H9 (cell line): ENCODE measurements at regions not wholly inside any gene's neighbourhood (a gene's known extent, or its start where the extent isn't known, plus 50 kb on each side); places are given as distances from the start of the nearest gene placed in this dataset.
A peak's percentile ranks its signal among the peaks of the same experiment; 100 is the strongest.

ENCODE experiments used
- DNase-seq: peaks from one replicate; pipeline ENCODE4 v3.0.0-alpha.2; 2017
- H2AFZ ChIP-seq: one replicate; pipeline ENCODE4 v1.6.1; 2013; ENCODE audit warnings: mild to moderate bottlenecking, low read length, control low read depth, moderate library complexity
- H2AK5ac ChIP-seq: 2 replicates; pipeline ENCODE4 v1.6.1; 2013; ENCODE audit warnings: low read length, control low read depth, mixed read lengths; ENCODE audit not compliant: insufficient read length
- H2BK120ac ChIP-seq: one replicate; pipeline ENCODE4 v1.6.1; 2013; ENCODE audit warnings: low read depth, mild to moderate bottlenecking, low read length, control low read depth, inconsistent platforms; ENCODE audit not compliant: poor library complexity, severe bottlenecking
- H2BK12ac ChIP-seq: 2 replicates; pipeline ENCODE4 v1.6.1; 2013; ENCODE audit warnings: low read length, control low read depth, mixed read lengths, low read depth; ENCODE audit not compliant: insufficient read length
- H2BK15ac ChIP-seq: 2 replicates; pipeline ENCODE4 v1.6.1; 2013; ENCODE audit warnings: low read depth, low read length, control low read depth
- H2BK20ac ChIP-seq: one replicate; pipeline ENCODE4 v1.6.1; 2013; ENCODE audit warnings: low read depth, mild to moderate bottlenecking, low read length, control low read depth, inconsistent platforms; ENCODE audit not compliant: poor library complexity, severe bottlenecking
- H2BK5ac ChIP-seq: 2 replicates; pipeline ENCODE4 v1.6.1; 2013; ENCODE audit warnings: low read length, control low read depth, mixed read lengths; ENCODE audit not compliant: insufficient read length
- H3K14ac ChIP-seq: 2 replicates; pipeline ENCODE4 v1.6.1; 2013; ENCODE audit warnings: low read length, control low read depth; ENCODE audit not compliant: insufficient read depth
- H3K18ac ChIP-seq: 2 replicates; pipeline ENCODE4 v1.6.1; 2013; ENCODE audit warnings: low read depth, mild to moderate bottlenecking, mixed read lengths, low read length, control low read depth; ENCODE audit not compliant: insufficient read length
- H3K23ac ChIP-seq: 2 replicates; pipeline ENCODE4 v1.6.1; 2013; ENCODE audit warnings: low read length, control low read depth, mixed read lengths, low read depth; ENCODE audit not compliant: insufficient read length
- H3K23me2 ChIP-seq: 2 replicates; pipeline ENCODE4 v1.6.1; 2013; ENCODE audit warnings: low read depth, mild to moderate bottlenecking, mixed read lengths, low read length, control low read depth; ENCODE audit not compliant: insufficient read length, poor library complexity, severe bottlenecking
- H3K27ac ChIP-seq: 2 replicates; pipeline ENCODE4 v1.5.1; 2013; ENCODE audit warnings: low read length, control low read depth, mixed read lengths, low read depth; ENCODE audit not compliant: insufficient read length
- H3K27me3 ChIP-seq: 2 replicates; pipeline ENCODE4 v1.6.1; 2013; ENCODE audit warnings: low read length, control low read depth, inconsistent platforms; ENCODE audit not compliant: insufficient read depth
- H3K4ac ChIP-seq: 2 replicates; pipeline ENCODE4 v1.6.1; 2013; ENCODE audit warnings: low read depth, mild to moderate bottlenecking, control low read depth, inconsistent platforms, low read length, moderate library complexity
- H3K4me1 ChIP-seq: 2 replicates; pipeline ENCODE4 v1.6.1; 2013; ENCODE audit warnings: low read length, control low read depth, inconsistent platforms; ENCODE audit not compliant: insufficient read depth
- H3K4me2 ChIP-seq: 2 replicates; pipeline ENCODE4 v1.6.1; 2013; ENCODE audit warnings: low read length, control low read depth, mixed read lengths; ENCODE audit not compliant: insufficient read length, insufficient read depth
- H3K56ac ChIP-seq: 2 replicates; pipeline ENCODE4 v1.6.1; 2013; ENCODE audit warnings: low read depth, mild to moderate bottlenecking, mixed read lengths, low read length, control low read depth; ENCODE audit not compliant: insufficient read length
- H3K79me1 ChIP-seq: 2 replicates; pipeline ENCODE4 v1.6.1; 2013; ENCODE audit warnings: low read depth, mild to moderate bottlenecking, moderate library complexity, low read length, control low read depth, inconsistent platforms; ENCODE audit not compliant: insufficient read depth, poor library complexity, severe bottlenecking
- H3K79me2 ChIP-seq: 2 replicates; pipeline ENCODE4 v1.6.1; 2013; ENCODE audit warnings: low read length, control low read depth, inconsistent platforms; ENCODE audit not compliant: insufficient read depth
- H3K9ac ChIP-seq: 2 replicates; pipeline ENCODE4 v1.6.1; 2013; ENCODE audit warnings: low read length, control low read depth, mixed read lengths; ENCODE audit not compliant: insufficient read length; ENCODE audit errors: extremely low read depth
- H3K9me3 ChIP-seq: one replicate; pipeline ENCODE4 v1.6.1; 2013; ENCODE audit warnings: low read depth, low read length, inconsistent platforms; ENCODE audit not compliant: control insufficient read depth
- H3T11ph ChIP-seq: one replicate; pipeline ENCODE4 v1.6.1; 2013; ENCODE audit warnings: mild to moderate bottlenecking, low read length, control low read depth, inconsistent platforms
- H4K20me1 ChIP-seq: one replicate; pipeline ENCODE4 v1.6.1; 2013; ENCODE audit not compliant: control insufficient read depth, insufficient read length, insufficient read depth
- H4K5ac ChIP-seq: 2 replicates; pipeline ENCODE4 v1.6.1; 2013; ENCODE audit warnings: low read depth, mild to moderate bottlenecking, mixed read lengths, low read length, control low read depth; ENCODE audit not compliant: insufficient read length
- H4K8ac ChIP-seq: replicated peaks from 2 replicates; pipeline ENCODE4 v1.6.1; 2013; ENCODE audit warnings: low read length, control low read depth, mixed read lengths, low read depth; ENCODE audit not compliant: insufficient read length
- H4K91ac ChIP-seq: 2 replicates; pipeline ENCODE4 v1.6.1; 2013; ENCODE audit warnings: low read depth, mild to moderate bottlenecking, moderate library complexity, mixed read lengths, low read length, control low read depth; ENCODE audit not compliant: insufficient read length
- H3K27ac Mint-ChIP-seq, 3 experiments: 2 replicates in 2 of 3; 3 replicates in 1 of 3; pipeline ENCODE4 v1.8.0; 2020 to 2021; ENCODE audit warnings: mixed read lengths in 3 of 3, mild to moderate bottlenecking in 1 of 3, moderate library complexity in 1 of 3
- H3K27me3 Mint-ChIP-seq: 2 replicates; pipeline ENCODE4 v1.8.0; 2021; ENCODE audit warnings: low read depth, mild to moderate bottlenecking, moderate library complexity, mixed read lengths
- H3K36me3 Mint-ChIP-seq, 3 experiments: 2 replicates in 2 of 3; 3 replicates in 1 of 3; pipeline ENCODE4 v1.8.0; 2020 to 2021; ENCODE audit warnings: low read depth in 3 of 3, mixed read lengths in 3 of 3; ENCODE audit not compliant: insufficient read depth in 1 of 3
- H3K4me1 Mint-ChIP-seq, 2 experiments: 2 replicates each; pipeline ENCODE4 v1.8.0; 2020; ENCODE audit warnings: mixed read lengths in 2 of 2
- H3K4me3 Mint-ChIP-seq, 2 experiments: 2 replicates in 1 of 2; 3 replicates in 1 of 2; pipeline ENCODE4 v1.8.0; 2020 to 2021; ENCODE audit warnings: mild to moderate bottlenecking in 2 of 2, mixed read lengths in 2 of 2, moderate library complexity in 1 of 2
- H3K9me3 Mint-ChIP-seq, 2 experiments: 2 replicates in 1 of 2; 3 replicates in 1 of 2; pipeline ENCODE4 v1.8.0; 2020; ENCODE audit warnings: mild to moderate bottlenecking in 2 of 2, mixed read lengths in 2 of 2, moderate library complexity in 1 of 2
- WGBS: extraction: QIAGEN DNeasy Blood & Tissue Kit; methylation state at CpG from one replicate; pipeline ENCODE4 v1.1.7; 2013; ENCODE audit warnings: missing lambda C conversion rate, low lambda C conversion rate, mixed read lengths; ENCODE audit not compliant: insufficient read length; ENCODE audit errors: extremely low coverage; 5-methylcytosine and 5-hydroxymethylcytosine counted together
- TF ChIP-seq, protein P1 (sequence below): fragments of 200-600 bp; sonication (generic); conservative IDR thresholded peaks from 3 replicates; pipeline ENCODE4 v1.8.0; 2021; ENCODE audit warnings: antibody characterized with exemption, mild to moderate bottlenecking

DNA sequence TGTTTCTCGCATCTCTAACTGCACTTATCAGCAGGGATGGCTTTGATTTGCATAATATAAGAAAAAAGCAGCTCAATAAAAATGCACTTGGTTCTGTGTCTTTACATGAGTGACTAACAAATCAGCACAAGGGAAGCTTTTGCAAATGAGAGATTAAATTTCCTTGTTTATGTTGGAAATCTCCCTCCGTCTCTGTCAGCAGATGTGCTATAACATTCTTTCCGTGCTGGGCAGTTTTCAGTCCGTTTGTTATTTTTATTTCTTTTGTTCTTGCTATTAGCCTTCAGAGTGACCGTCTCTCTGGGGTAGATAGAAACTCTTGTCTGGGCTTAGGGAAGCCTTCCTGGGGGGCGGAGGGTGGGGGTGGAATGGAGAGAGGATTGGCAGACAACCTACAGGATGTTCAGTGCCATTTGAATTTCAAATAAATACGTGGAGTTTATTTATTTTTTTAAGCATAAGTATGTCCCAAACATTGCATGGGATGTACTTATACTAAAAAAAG lies 96.0 kb downstream of the GATA3 start:
- Histone ChIP-seq H3K14ac (no peak overlapping the region), H4K20me1 (no peaks in the 10 kb centered on the region), H2BK12ac (no peak overlapping the region), H3K56ac (no peak overlapping the region), H3K23me2 (no peaks in the 10 kb centered on the region), H3K27me3 (no peaks in the 10 kb centered on the region), H3T11ph (no peak overlapping the region), H2BK15ac (no peak overlapping the region), H3K4ac (no peak overlapping the region), H3K4me1 (no peaks in the 10 kb centered on the region), H3K18ac (no peak overlapping the region), H2BK20ac (no peak overlapping the region), H3K27ac (no peak overlapping the region), H3K9ac (no peak overlapping the region), H4K91ac (no peak overlapping the region), H3K23ac (no peak overlapping the region), H2AFZ (no peak overlapping the region), H3K79me1 (no peaks in the 10 kb centered on the region), H3K4me2 (no peak overlapping the region), H4K8ac (no peak overlapping the region), H2BK120ac (no peak overlapping the region), H2BK5ac (no peak overlapping the region), H3K9me3 (no peaks in the 10 kb centered on the region), H3K79me2 (no peaks in the 10 kb centered on the region), H4K5ac (no peak overlapping the region), H2AK5ac (no peak overlapping the region)
- Mint-ChIP-seq H3K27me3 (peaks cover 6% of the 10 kb centered on the region), H3K4me1 (peaks cover 9 to 15% of the 10 kb centered on the region in 2 experiments), H3K36me3 (no peaks in the 10 kb centered on the region), H3K27ac (peak overlapping the region in 1 of 3 experiments; percentile 79; a peak in 2 of 7 replicates), H3K9me3 (no peaks in the 10 kb centered on the region), H3K4me3 (no peak overlapping the region)
- TF ChIP-seq, protein P1, sequence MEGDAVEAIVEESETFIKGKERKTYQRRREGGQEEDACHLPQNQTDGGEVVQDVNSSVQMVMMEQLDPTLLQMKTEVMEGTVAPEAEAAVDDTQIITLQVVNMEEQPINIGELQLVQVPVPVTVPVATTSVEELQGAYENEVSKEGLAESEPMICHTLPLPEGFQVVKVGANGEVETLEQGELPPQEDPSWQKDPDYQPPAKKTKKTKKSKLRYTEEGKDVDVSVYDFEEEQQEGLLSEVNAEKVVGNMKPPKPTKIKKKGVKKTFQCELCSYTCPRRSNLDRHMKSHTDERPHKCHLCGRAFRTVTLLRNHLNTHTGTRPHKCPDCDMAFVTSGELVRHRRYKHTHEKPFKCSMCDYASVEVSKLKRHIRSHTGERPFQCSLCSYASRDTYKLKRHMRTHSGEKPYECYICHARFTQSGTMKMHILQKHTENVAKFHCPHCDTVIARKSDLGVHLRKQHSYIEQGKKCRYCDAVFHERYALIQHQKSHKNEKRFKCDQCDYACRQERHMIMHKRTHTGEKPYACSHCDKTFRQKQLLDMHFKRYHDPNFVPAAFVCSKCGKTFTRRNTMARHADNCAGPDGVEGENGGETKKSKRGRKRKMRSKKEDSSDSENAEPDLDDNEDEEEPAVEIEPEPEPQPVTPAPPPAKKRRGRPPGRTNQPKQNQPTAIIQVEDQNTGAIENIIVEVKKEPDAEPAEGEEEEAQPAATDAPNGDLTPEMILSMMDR, result no peak
- DNase-seq, result no peak
- no CpG with 5 or more reads among the region's 7 CpGs for WGBS
